ENCODE measurements at regions not wholly inside any gene's neighbourhood (a gene's known extent, or its start where the extent isn't known, plus 50 kb on each side); places are given as distances from the start of the nearest gene placed in this dataset.
"Not testable (repeated sequence)": the region's sequence is repeated elsewhere in the genome, so short reads cannot be mapped to it uniquely, and the experiment has no call there.

GRCh38 chr11:42870480-42870879, 441.3 kb upstream of the API5 start:
- Histone ChIP-seq H3K4me1 (no peaks in the 10 kb centered on the region), H3K27ac (no peak overlapping the region), H3K4me3 (no peak overlapping the region), H3K9me3 (peaks cover 0 to 10% (median 2%) of the 10 kb centered on the region in 3 donors), H3K27me3 (no peaks in the 10 kb centered on the region), H3K36me3 (no peaks in the 10 kb centered on the region)
- 28 to 47% methylated on average over 3 of the region's 3 CpGs for WGBS, 2 donors
- intact Hi-C loops (cut with DNase I): no loop called here
- DNase-seq: no peak
- no peak for TF ChIP-seq CTCF (IDR thresholded peaks at IDR 0.05)
- TF ChIP-seq POLR2A (IDR thresholded peaks at IDR 0.05): no peak

- H3K4me3 ChIP-seq; H3K36me3 ChIP-seq; DNase-seq; intact Hi-C loops (cut with DNase I); H3K27ac ChIP-seq; H3K27me3 ChIP-seq; H3K4me1 ChIP-seq; H3K9me3 ChIP-seq: not testable (repeated sequence)
- WGBS, 2 donors: 82 to 90% methylated on average over 2 to 13 of the region's 23 CpGs
Measured at GRCh38 chr11:42873800-42874405, 437.9 kb upstream of the API5 start.

- H3K4me1 ChIP-seq; H3K27ac ChIP-seq; H3K9me3 ChIP-seq; H3K27me3 ChIP-seq; H3K4me3 ChIP-seq; intact Hi-C loops (cut with DNase I); H3K36me3 ChIP-seq; DNase-seq: not testable (repeated sequence)
- WGBS, 2 donors: no CpG with 5 or more reads among the region's 17 CpGs
Measured at GRCh38 chr11:42881335-42881734, 430.5 kb upstream of the API5 start.

- Histone ChIP-seq H3K27ac (no peak overlapping the region), H3K27me3 (no peaks in the 10 kb centered on the region), H3K4me3 (no peak overlapping the region), H3K36me3 (no peaks in the 10 kb centered on the region), H3K4me1 (no peaks in the 10 kb centered on the region), H3K9me3 (no peaks in the 10 kb centered on the region)
- TF ChIP-seq CTCF (IDR thresholded peaks at IDR 0.05) (no peak), POLR2A (IDR thresholded peaks at IDR 0.05) (no peak)
- WGBS, 2 donors: 67 to 72% methylated on average over 2 of the region's 2 CpGs
- no peak for DNase-seq
- intact Hi-C loops (cut with DNase I): no loop called here
Measured at GRCh38 chr11:42890773-42891172, 421.0 kb upstream of the API5 start.

- H3K9me3 ChIP-seq: no peaks in the 10 kb centered on the region
- 41 to 47% methylated on average over 1 of the region's 1 CpG for WGBS, 2 donors
- no peaks in the 10 kb centered on the region for H3K27me3 ChIP-seq
- no peak for DNase-seq
- no peak overlapping the region for H3K4me3 ChIP-seq
- no peaks in the 10 kb centered on the region for H3K4me1 ChIP-seq
- intact Hi-C loops (cut with DNase I): no loop called here
- TF ChIP-seq POLR2A (IDR thresholded peaks at IDR 0.05) (no peak), CTCF (IDR thresholded peaks at IDR 0.05) (no peak)
- H3K36me3 ChIP-seq: no peaks in the 10 kb centered on the region
- no peak overlapping the region for H3K27ac ChIP-seq
Measured at GRCh38 chr11:42901084-42901483, 410.7 kb upstream of the API5 start.

- H3K9me3 ChIP-seq: peaks cover 0 to 5% (median 0%) of the 10 kb centered on the region in 3 donors
- H3K4me1 ChIP-seq: no peaks in the 10 kb centered on the region
- H3K27me3 ChIP-seq: no peaks in the 10 kb centered on the region
- DNase-seq: no peak
- H3K36me3 ChIP-seq: no peaks in the 10 kb centered on the region
- intact Hi-C loops (cut with DNase I): no loop called here
- H3K4me3 ChIP-seq: no peak overlapping the region
- TF ChIP-seq CTCF (IDR thresholded peaks at IDR 0.05): no peak
- no peak for TF ChIP-seq POLR2A (IDR thresholded peaks at IDR 0.05)
- no peak overlapping the region for H3K27ac ChIP-seq
- 47 to 78% methylated on average over 6 to 7 of the region's 7 CpGs for WGBS, 2 donors
Measured at GRCh38 chr11:42906226-42906625, 405.6 kb upstream of the API5 start.

Data from esophagus squamous epithelium (tissue), 5 donors.